Stimulated activated CD4-positive, alpha-beta T cell treated with anti-CD3 and anti-CD28 coated beads, Interleukin-15, amount 100 ng/mL, for 48 hours (primary cell): ENCODE measurements at regions not wholly inside any gene's neighbourhood (a gene's known extent, or its start where the extent isn't known, plus 50 kb on each side); places are given as distances from the start of the nearest gene placed in this dataset.

Experiments used
- DNase-seq, 2 donors: peaks; one replicate each; pipeline ENCODE4 v3.0.0-alpha.2; 2020; ENCODE audit warnings: low read depth in 2 of 2

GRCh38 chr7:136254148-136254547 is 277.0 kb upstream of the MTPN start:
- DNase-seq = no peak

GRCh38 chr7:136251826-136252225 is 274.7 kb upstream of the MTPN start:
- DNase-seq = no peak

GRCh38 chr7:136247211-136247610 is 270.1 kb upstream of the MTPN start:
- no peak for DNase-seq

- no peak for DNase-seq
Observed at GRCh38 chr7:136245327-136246004, 268.3 kb upstream of the MTPN start.

- no peak for DNase-seq
Observed at GRCh38 chr7:136234040-136234439, 256.9 kb upstream of the MTPN start.

GRCh38 chr7:136230210-136230609 is 253.1 kb upstream of the MTPN start:
- no peak for DNase-seq

- no peak for DNase-seq
Observed at GRCh38 chr7:136229790-136230189, 252.6 kb upstream of the MTPN start.

- DNase-seq = no peak
Observed at GRCh38 chr7:136228171-136228570, 251.0 kb upstream of the MTPN start.

- DNase-seq = no peak
Observed at GRCh38 chr7:136214356-136214755, 237.2 kb upstream of the MTPN start.

- DNase-seq = no peak
Observed at GRCh38 chr7:136213012-136213411, 235.9 kb upstream of the MTPN start.

- DNase-seq = no peak
Observed at GRCh38 chr7:136210664-136211063, 233.5 kb upstream of the MTPN start.

GRCh38 chr7:136210079-136210478 is 232.9 kb upstream of the MTPN start:
- DNase-seq = no peak

GRCh38 chr7:136205956-136206355 is 228.8 kb upstream of the MTPN start:
- DNase-seq = no peak

GRCh38 chr7:136198168-136198567 is 221.0 kb upstream of the MTPN start:
- no peak for DNase-seq

- no peak for DNase-seq
Observed at GRCh38 chr7:136194878-136195277, 217.7 kb upstream of the MTPN start.

- no peak for DNase-seq
Observed at GRCh38 chr7:136193940-136194339, 216.8 kb upstream of the MTPN start.

- no peak for DNase-seq
Observed at GRCh38 chr7:136189506-136189998, 212.4 kb upstream of the MTPN start.

GRCh38 chr7:136186281-136186680 is 209.1 kb upstream of the MTPN start:
- no peak for DNase-seq

GRCh38 chr7:136184719-136185118 is 207.6 kb upstream of the MTPN start:
- DNase-seq = no peak

- DNase-seq = no peak
Observed at GRCh38 chr7:136183981-136184380, 206.8 kb upstream of the MTPN start.

- DNase-seq = no peak
Observed at GRCh38 chr7:136180984-136181383, 203.8 kb upstream of the MTPN start.

GRCh38 chr7:136179851-136180721 is 202.9 kb upstream of the MTPN start:
- DNase-seq = no peak

GRCh38 chr7:136179154-136179553 is 202.0 kb upstream of the MTPN start:
- DNase-seq = no peak
